ENCODE measurements at regions not wholly inside any gene's neighbourhood (a gene's known extent, or its start where the extent isn't known, plus 50 kb on each side); places are given as distances from the start of the nearest gene placed in this dataset.
"Not testable (repeated sequence)": the region's sequence is repeated elsewhere in the genome, so short reads cannot be mapped to it uniquely, and the experiment has no call there.

GRCh38 chr12:83889745-83890144 lies 1022.9 kb downstream of the SLC6A15 start:
- DNase-seq, result no peak

- no peak for DNase-seq
Measured at GRCh38 chr12:83886479-83886878, 1026.1 kb downstream of the SLC6A15 start.

GRCh38 chr12:83870921-83871599 lies 1041.5 kb downstream of the SLC6A15 start:
- DNase-seq, result not testable (repeated sequence)

GRCh38 chr12:83866477-83866876 lies 1046.1 kb downstream of the SLC6A15 start:
- no peak for DNase-seq

GRCh38 chr12:83865431-83865830 lies 1047.2 kb downstream of the SLC6A15 start:
- DNase-seq, result no peak

- no peak for DNase-seq
Measured at GRCh38 chr12:83864054-83864453, 1048.5 kb downstream of the SLC6A15 start.

GRCh38 chr12:83859021-83859420 lies 1053.6 kb downstream of the SLC6A15 start:
- no peak for DNase-seq

- no peak for DNase-seq
Measured at GRCh38 chr12:83856803-83857202, 1055.8 kb downstream of the SLC6A15 start.

- DNase-seq, result no peak
Measured at GRCh38 chr12:83850531-83850930, 1062.1 kb downstream of the SLC6A15 start.

GRCh38 chr12:83848702-83849101 lies 1063.9 kb downstream of the SLC6A15 start:
- DNase-seq, result no peak

GRCh38 chr12:83843541-83843940 lies 1069.1 kb downstream of the SLC6A15 start:
- no peak for DNase-seq

- no peak for DNase-seq
Measured at GRCh38 chr12:83841620-83842019, 1071.0 kb downstream of the SLC6A15 start.

- no peak for DNase-seq
Measured at GRCh38 chr12:83827860-83828259, 1084.7 kb downstream of the SLC6A15 start.

GRCh38 chr12:83827193-83827592 lies 1085.4 kb downstream of the SLC6A15 start:
- DNase-seq, result no peak

GRCh38 chr12:83826112-83826511 lies 1086.5 kb downstream of the SLC6A15 start:
- DNase-seq, result no peak

GRCh38 chr12:83823386-83824045 lies 1089.1 kb downstream of the SLC6A15 start:
- DNase-seq, result no peak

GRCh38 chr12:83821967-83822366 lies 1090.6 kb downstream of the SLC6A15 start:
- no peak for DNase-seq

- no peak for DNase-seq
Measured at GRCh38 chr12:83818881-83819280, 1093.7 kb downstream of the SLC6A15 start.

- DNase-seq, result no peak
Measured at GRCh38 chr12:83817730-83818129, 1094.9 kb downstream of the SLC6A15 start.

GRCh38 chr12:83808591-83808990 lies 1104.0 kb downstream of the SLC6A15 start:
- no peak for DNase-seq

GRCh38 chr12:83807871-83808270 lies 1104.7 kb downstream of the SLC6A15 start:
- no peak for DNase-seq

GRCh38 chr12:83805873-83806272 lies 1106.7 kb downstream of the SLC6A15 start:
- DNase-seq, result no peak

GRCh38 chr12:83805156-83805772 lies 1107.3 kb downstream of the SLC6A15 start:
- DNase-seq, result no peak

- no peak for DNase-seq
Measured at GRCh38 chr12:83801972-83802371, 1110.6 kb downstream of the SLC6A15 start.
